ENCODE measurements at regions not wholly inside any gene's neighbourhood (a gene's known extent, or its start where the extent isn't known, plus 50 kb on each side); places are given as distances from the start of the nearest gene placed in this dataset.

DNA sequence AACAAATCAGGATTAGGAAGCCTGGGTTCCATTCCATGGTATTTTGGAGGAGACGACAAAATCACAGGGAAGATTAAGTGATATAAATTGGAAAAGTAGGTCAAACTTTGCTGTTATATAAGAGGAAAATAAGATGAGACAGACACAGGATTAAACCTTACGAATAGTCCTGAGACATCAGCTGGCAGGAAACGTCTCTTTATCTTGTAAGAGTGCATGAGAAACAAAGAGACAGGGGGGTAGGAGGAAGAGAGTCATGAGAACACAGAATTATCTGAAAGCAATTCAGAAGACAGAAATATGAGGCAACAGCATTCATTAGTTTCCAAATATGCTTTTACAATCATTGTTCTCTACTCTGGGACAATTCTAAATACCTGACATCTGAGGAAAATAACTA, 310.6 kb upstream of the MIR17HG start:
- Histone ChIP-seq H2AK9ac (replicated peaks; ENCODE audit: low read depth, low read length, poor library complexity) (no peak overlapping the region), H2BK120ac (ENCODE audit: low read depth, low read length) (no peak overlapping the region), H3K36me3 (ENCODE audit: control insufficient read depth, insufficient read depth, low read length) (no peaks in the 10 kb centered on the region), H3K4me1 (ENCODE audit: control insufficient read depth, insufficient read depth, low read length) (no peaks in the 10 kb centered on the region), H3K14ac (replicated peaks; ENCODE audit: low read depth, low read length) (no peak overlapping the region), H3K27ac (ENCODE audit: insufficient read depth, low read length) (no peak overlapping the region), H3K9me1 (ENCODE audit: insufficient read depth, low read length) (no peaks in the 10 kb centered on the region), H3K56ac (ENCODE audit: extremely low read depth, insufficient read depth, low read length) (no peak overlapping the region), H3K9ac (ENCODE audit: low read depth, low read length) (no peak overlapping the region), H3K4ac (ENCODE audit: low read depth, low read length) (no peak overlapping the region), H3K9me3 (ENCODE audit: control insufficient read depth, insufficient read depth, low read length) (0 out of 2 replicates have a peak, but pooled peaks cover 2% of the 10 kb centered on the region), H3K23ac (ENCODE audit: low read depth, low read length) (no peak overlapping the region), H2BK5ac (ENCODE audit: low read depth, low read length, poor library complexity, severe bottlenecking) (no peak overlapping the region), H3K4me2 (ENCODE audit: low read depth, low read length) (no peak overlapping the region), H4K8ac (ENCODE audit: low read depth in 2 of 2, low read length in 2 of 2) (no peak overlapping the region), H3K79me1 (ENCODE audit: low read depth in 1 of 2, low read length in 2 of 2) (no peaks in the 10 kb centered on the region), H3K27me3 (ENCODE audit: control insufficient read depth, insufficient read depth, low read length) (no peaks in the 10 kb centered on the region), H4K5ac (ENCODE audit: low read depth, low read length) (no peak overlapping the region), H2BK15ac (ENCODE audit: low read depth, low read length) (no peak overlapping the region), H4K20me1 (ENCODE audit: insufficient read depth, low read length) (no peaks in the 10 kb centered on the region), H2BK20ac (ENCODE audit: low read depth, low read length) (no peak overlapping the region), H3K4me3 (ENCODE audit: insufficient read depth, low read depth, low read length) (no peak overlapping the region), H4K91ac (ENCODE audit: insufficient read depth, low read depth, low read length) (no peak overlapping the region), H2AFZ (replicated peaks; ENCODE audit: low read length, poor library complexity) (no peak overlapping the region), H3K18ac (ENCODE audit: low read depth, low read length) (no peak overlapping the region), H2AK5ac (ENCODE audit: low read depth, low read length) (no peak overlapping the region)
- ChIA-PET CTCF (no interaction called here), POLR2A (ENCODE audit: unreplicated experiment) (no interaction called here)
- intact Hi-C loops (cut with micrococcal nuclease) = no loop called here
- DNase-seq (no peak), ATAC-seq (ENCODE audit: low read depth) (no peak)
- in situ Hi-C loops (cut with MboI; ENCODE audit: low sequenced_read_pairs) = no loop called here
- dilution Hi-C loops (cut with HindIII; ENCODE audit: low sequenced_read_pairs, unreplicated experiment) = no loop called here
- no peak for TF ChIP-seq CHD1 (IDR thresholded peaks at IDR 0.05; ENCODE audit: low read depth, low read length)
- TF ChIP-seq, protein P1, sequence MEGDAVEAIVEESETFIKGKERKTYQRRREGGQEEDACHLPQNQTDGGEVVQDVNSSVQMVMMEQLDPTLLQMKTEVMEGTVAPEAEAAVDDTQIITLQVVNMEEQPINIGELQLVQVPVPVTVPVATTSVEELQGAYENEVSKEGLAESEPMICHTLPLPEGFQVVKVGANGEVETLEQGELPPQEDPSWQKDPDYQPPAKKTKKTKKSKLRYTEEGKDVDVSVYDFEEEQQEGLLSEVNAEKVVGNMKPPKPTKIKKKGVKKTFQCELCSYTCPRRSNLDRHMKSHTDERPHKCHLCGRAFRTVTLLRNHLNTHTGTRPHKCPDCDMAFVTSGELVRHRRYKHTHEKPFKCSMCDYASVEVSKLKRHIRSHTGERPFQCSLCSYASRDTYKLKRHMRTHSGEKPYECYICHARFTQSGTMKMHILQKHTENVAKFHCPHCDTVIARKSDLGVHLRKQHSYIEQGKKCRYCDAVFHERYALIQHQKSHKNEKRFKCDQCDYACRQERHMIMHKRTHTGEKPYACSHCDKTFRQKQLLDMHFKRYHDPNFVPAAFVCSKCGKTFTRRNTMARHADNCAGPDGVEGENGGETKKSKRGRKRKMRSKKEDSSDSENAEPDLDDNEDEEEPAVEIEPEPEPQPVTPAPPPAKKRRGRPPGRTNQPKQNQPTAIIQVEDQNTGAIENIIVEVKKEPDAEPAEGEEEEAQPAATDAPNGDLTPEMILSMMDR (conservative IDR thresholded peaks at IDR 0.05; ENCODE audit: low read depth, low read length) = no peak
- TF ChIP-seq SMC3 (IDR thresholded peaks at IDR 0.05; ENCODE audit: low read depth, low read length) = no peak
- TF ChIP-seq RCOR1 (IDR thresholded peaks at IDR 0.05; ENCODE audit: insufficient replicate concordance, low read length) = no peak
- no peak for TF ChIP-seq CEBPB (IDR thresholded peaks at IDR 0.05; ENCODE audit: low read depth, low read length)
- TF ChIP-seq, protein P2, sequence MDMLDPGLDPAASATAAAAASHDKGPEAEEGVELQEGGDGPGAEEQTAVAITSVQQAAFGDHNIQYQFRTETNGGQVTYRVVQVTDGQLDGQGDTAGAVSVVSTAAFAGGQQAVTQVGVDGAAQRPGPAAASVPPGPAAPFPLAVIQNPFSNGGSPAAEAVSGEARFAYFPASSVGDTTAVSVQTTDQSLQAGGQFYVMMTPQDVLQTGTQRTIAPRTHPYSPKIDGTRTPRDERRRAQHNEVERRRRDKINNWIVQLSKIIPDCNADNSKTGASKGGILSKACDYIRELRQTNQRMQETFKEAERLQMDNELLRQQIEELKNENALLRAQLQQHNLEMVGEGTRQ (IDR thresholded peaks at IDR 0.05; ENCODE audit: low read depth, low read length) = no peak
- TF ChIP-seq RAD21 (IDR thresholded peaks at IDR 0.05; ENCODE audit: low read length) = no peak
- no peak for TF ChIP-seq POLR2A (IDR thresholded peaks at IDR 0.05; ENCODE audit: low read depth, low read length)
- TF ChIP-seq MXI1 (IDR thresholded peaks at IDR 0.05; ENCODE audit: borderline replicate concordance, low read depth, low read length) = no peak
- TF ChIP-seq BHLHE40 (IDR thresholded peaks at IDR 0.05; ENCODE audit: low read depth, low read length) = no peak
- TF ChIP-seq, protein P3, sequence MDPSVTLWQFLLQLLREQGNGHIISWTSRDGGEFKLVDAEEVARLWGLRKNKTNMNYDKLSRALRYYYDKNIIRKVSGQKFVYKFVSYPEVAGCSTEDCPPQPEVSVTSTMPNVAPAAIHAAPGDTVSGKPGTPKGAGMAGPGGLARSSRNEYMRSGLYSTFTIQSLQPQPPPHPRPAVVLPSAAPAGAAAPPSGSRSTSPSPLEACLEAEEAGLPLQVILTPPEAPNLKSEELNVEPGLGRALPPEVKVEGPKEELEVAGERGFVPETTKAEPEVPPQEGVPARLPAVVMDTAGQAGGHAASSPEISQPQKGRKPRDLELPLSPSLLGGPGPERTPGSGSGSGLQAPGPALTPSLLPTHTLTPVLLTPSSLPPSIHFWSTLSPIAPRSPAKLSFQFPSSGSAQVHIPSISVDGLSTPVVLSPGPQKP (IDR thresholded peaks at IDR 0.05; ENCODE audit: borderline replicate concordance, low read depth, low read length) = no peak
- no peak for TF ChIP-seq FOS (IDR thresholded peaks at IDR 0.05; ENCODE audit: low read depth, low read length)
- TF ChIP-seq NFE2L2 (IDR thresholded peaks at IDR 0.05; ENCODE audit: low read depth, low read length) = no peak
- no peak for TF ChIP-seq RFX5 (IDR thresholded peaks at IDR 0.05; ENCODE audit: low read depth, low read length)
- no peak for TF ChIP-seq MAFK (IDR thresholded peaks at IDR 0.05; ENCODE audit: low read depth, low read length)
- no peak for TF ChIP-seq MAZ (IDR thresholded peaks at IDR 0.05; ENCODE audit: borderline replicate concordance, low read depth, low read length)
- BruUV-seq (replicated peaks) = no TSS peak
- 75% methylated on average over 1 of the region's 3 CpGs; no CpG with 5 or more reads in 1 of the 2 experiments for WGBS, 2 experiments (ENCODE audit: extremely low coverage in 2 of 2, insufficient read length in 1 of 2)

Data from IMR-90 (cell line).